GM19025 (cell line): ENCODE measurements at regions not wholly inside any gene's neighbourhood (a gene's known extent, or its start where the extent isn't known, plus 50 kb on each side); places are given as distances from the start of the nearest gene placed in this dataset.

Experiments used
- ATAC-seq: cut with Tn5 transposase; IDR thresholded peaks from one replicate; pipeline ENCODE4 v1.9.1; 2021; ENCODE audit warnings: mild to moderate bottlenecking, low read depth, moderate library complexity; ENCODE audit not compliant: unreplicated experiment

- ATAC-seq, result no peak
Measured at GRCh38 chr6:80689716-80690395, 583.4 kb downstream of the BCKDHB start.

- ATAC-seq, result no peak
Measured at GRCh38 chr6:80679992-80680391, 573.5 kb downstream of the BCKDHB start.

- ATAC-seq, result no peak
Measured at GRCh38 chr6:80676386-80676785, 569.9 kb downstream of the BCKDHB start.

- ATAC-seq, result no peak
Measured at GRCh38 chr6:80674669-80675068, 568.2 kb downstream of the BCKDHB start.

- no peak for ATAC-seq
Measured at GRCh38 chr6:80673367-80673766, 566.9 kb downstream of the BCKDHB start.

GRCh38 chr6:80667006-80667405 lies 560.5 kb downstream of the BCKDHB start:
- no peak for ATAC-seq

GRCh38 chr6:80658926-80659325 lies 552.5 kb downstream of the BCKDHB start:
- no peak for ATAC-seq

- no peak for ATAC-seq
Measured at GRCh38 chr6:80647156-80647555, 540.7 kb downstream of the BCKDHB start.

GRCh38 chr6:80643881-80644280 lies 537.4 kb downstream of the BCKDHB start:
- no peak for ATAC-seq

- ATAC-seq, result no peak
Measured at GRCh38 chr6:80642452-80642851, 536.0 kb downstream of the BCKDHB start.

GRCh38 chr6:80641591-80641990 lies 535.1 kb downstream of the BCKDHB start:
- no peak for ATAC-seq

GRCh38 chr6:80640176-80640575 lies 533.7 kb downstream of the BCKDHB start:
- ATAC-seq, result no peak

- ATAC-seq, result no peak
Measured at GRCh38 chr6:80639181-80639629, 532.7 kb downstream of the BCKDHB start.

GRCh38 chr6:80638213-80639055 lies 532.0 kb downstream of the BCKDHB start:
- no peak for ATAC-seq

GRCh38 chr6:80637312-80637711 lies 530.8 kb downstream of the BCKDHB start:
- no peak for ATAC-seq

- no peak for ATAC-seq
Measured at GRCh38 chr6:80636689-80637088, 530.2 kb downstream of the BCKDHB start.

- ATAC-seq, result no peak
Measured at GRCh38 chr6:80633412-80633811, 526.9 kb downstream of the BCKDHB start.

- ATAC-seq, result no peak
Measured at GRCh38 chr6:80625405-80625804, 518.9 kb downstream of the BCKDHB start.

GRCh38 chr6:80623066-80623815 lies 516.8 kb downstream of the BCKDHB start:
- ATAC-seq, result no peak

GRCh38 chr6:80622641-80623040 lies 516.2 kb downstream of the BCKDHB start:
- ATAC-seq, result no peak

- ATAC-seq, result no peak
Measured at GRCh38 chr6:80618953-80619352, 512.5 kb downstream of the BCKDHB start.
